Ureter (tissue), 1 donor: ENCODE measurements at regions not wholly inside any gene's neighbourhood (a gene's known extent, or its start where the extent isn't known, plus 50 kb on each side); places are given as distances from the start of the nearest gene placed in this dataset.
"Not testable (repeated sequence)": the region's sequence is repeated elsewhere in the genome, so short reads cannot be mapped to it uniquely, and the experiment has no call there.

Experiments
- DNase-seq: peaks from one replicate; pipeline ENCODE4 v3.0.0-alpha.2; 2020; ENCODE audit warnings: low spot score
- donor health status: DM: yes; HTN: yes; CAD: no.

- DNase-seq, result no peak
Observed at GRCh38 chr2:13597176-13597575, 880.4 kb downstream of the TRIB2 start.

- no peak for DNase-seq
Observed at GRCh38 chr2:13601506-13601905, 884.8 kb downstream of the TRIB2 start.

GRCh38 chr2:13604951-13605661, 888.4 kb downstream of the TRIB2 start:
- DNase-seq, result no peak

GRCh38 chr2:13607139-13607538, 890.4 kb downstream of the TRIB2 start:
- DNase-seq, result no peak

- no peak for DNase-seq
Observed at GRCh38 chr2:13611939-13612338, 895.2 kb downstream of the TRIB2 start.

- DNase-seq, result no peak
Observed at GRCh38 chr2:13616059-13616458, 899.3 kb downstream of the TRIB2 start.

GRCh38 chr2:13616616-13617015, 899.9 kb downstream of the TRIB2 start:
- DNase-seq, result no peak

GRCh38 chr2:13628122-13628521, 911.4 kb downstream of the TRIB2 start:
- no peak for DNase-seq

- no peak for DNase-seq
Observed at GRCh38 chr2:13638181-13638580, 921.4 kb downstream of the TRIB2 start.

- DNase-seq, result no peak
Observed at GRCh38 chr2:13649918-13650317, 933.2 kb downstream of the TRIB2 start.

- DNase-seq, result no peak
Observed at GRCh38 chr2:13650586-13651180, 933.9 kb downstream of the TRIB2 start.

GRCh38 chr2:13651684-13652131, 935.0 kb downstream of the TRIB2 start:
- DNase-seq, result no peak

- DNase-seq, result no peak
Observed at GRCh38 chr2:13652531-13653313, 936.0 kb downstream of the TRIB2 start.

- no peak for DNase-seq
Observed at GRCh38 chr2:13654416-13654815, 937.7 kb downstream of the TRIB2 start.

GRCh38 chr2:13660231-13660630, 943.5 kb downstream of the TRIB2 start:
- DNase-seq, result no peak

GRCh38 chr2:13662055-13662454, 945.3 kb downstream of the TRIB2 start:
- DNase-seq, result no peak

GRCh38 chr2:13666582-13667414, 950.1 kb downstream of the TRIB2 start:
- DNase-seq, result no peak

GRCh38 chr2:13667415-13667757, 950.6 kb downstream of the TRIB2 start:
- DNase-seq, result no peak

- DNase-seq, result no peak
Observed at GRCh38 chr2:13669607-13670006, 952.9 kb downstream of the TRIB2 start.

- DNase-seq, result not testable (repeated sequence)
Observed at GRCh38 chr2:13673821-13674220, 957.1 kb downstream of the TRIB2 start.

GRCh38 chr2:13676269-13676668, 956.2 kb upstream of the LRATD1 start:
- no peak for DNase-seq

- DNase-seq, result no peak
Observed at GRCh38 chr2:13681936-13682335, 950.6 kb upstream of the LRATD1 start.
